Breast epithelium (tissue), 3 donors: ENCODE measurements at regions not wholly inside any gene's neighbourhood (a gene's known extent, or its start where the extent isn't known, plus 50 kb on each side); places are given as distances from the start of the nearest gene placed in this dataset.

Experiments
- CTCF ChIP-seq, 3 donors: fragments of 450-650 bp; IDR thresholded peaks; one replicate each; pipeline ENCODE4 v1.5.1; 2016 to 2017; ENCODE audit warnings: antibody characterized with exemption in 3 of 3, mild to moderate bottlenecking in 3 of 3, moderate library complexity in 3 of 3
- POLR2A ChIP-seq: fragments of 450-650 bp; IDR thresholded peaks from one replicate; pipeline ENCODE4 v1.6.1; 2016; ENCODE audit warnings: antibody characterized with exemption, mild to moderate bottlenecking, moderate library complexity

DNA sequence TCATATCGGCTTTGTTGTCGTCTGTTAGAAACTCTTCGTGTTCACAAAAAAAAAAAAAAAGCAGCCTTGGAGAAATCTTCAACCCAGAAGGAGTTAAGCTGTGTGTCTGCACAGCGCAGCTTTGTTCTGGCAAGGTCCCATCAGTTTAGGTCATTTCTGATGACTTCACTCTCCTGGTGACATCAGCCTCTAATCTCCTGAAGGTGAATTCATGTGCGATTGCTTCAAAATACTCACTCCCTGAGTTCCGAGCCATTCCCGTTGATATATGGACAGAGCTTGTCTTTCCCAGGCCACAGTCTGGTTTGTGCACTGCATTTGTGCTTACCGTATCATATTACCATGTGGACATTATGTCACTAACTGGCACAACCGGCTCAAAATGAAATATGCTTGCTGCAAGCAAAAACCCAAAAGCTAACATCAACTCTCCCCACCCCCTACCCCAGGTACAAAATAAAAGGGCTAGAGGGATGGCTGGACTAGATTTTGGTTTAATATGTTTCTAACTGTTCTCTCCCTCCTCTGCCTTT lies 342.4 kb downstream of the KCNRG start:
- no peak for TF ChIP-seq POLR2A
- no peak for TF ChIP-seq CTCF (IDR thresholded peaks at IDR 0.05)
